ENCODE measurements at regions not wholly inside any gene's neighbourhood (a gene's known extent, or its start where the extent isn't known, plus 50 kb on each side); places are given as distances from the start of the nearest gene placed in this dataset.
A peak's percentile ranks its signal among the peaks of the same experiment; 100 is the strongest.
"Not testable (repeated sequence)": the region's sequence is repeated elsewhere in the genome, so short reads cannot be mapped to it uniquely, and the experiment has no call there.

- DNase-seq, result not testable (repeated sequence)
These were observed 51.1 kb upstream of the BNC1 start for GRCh38 chr15:83335542-83335941.

DNA sequence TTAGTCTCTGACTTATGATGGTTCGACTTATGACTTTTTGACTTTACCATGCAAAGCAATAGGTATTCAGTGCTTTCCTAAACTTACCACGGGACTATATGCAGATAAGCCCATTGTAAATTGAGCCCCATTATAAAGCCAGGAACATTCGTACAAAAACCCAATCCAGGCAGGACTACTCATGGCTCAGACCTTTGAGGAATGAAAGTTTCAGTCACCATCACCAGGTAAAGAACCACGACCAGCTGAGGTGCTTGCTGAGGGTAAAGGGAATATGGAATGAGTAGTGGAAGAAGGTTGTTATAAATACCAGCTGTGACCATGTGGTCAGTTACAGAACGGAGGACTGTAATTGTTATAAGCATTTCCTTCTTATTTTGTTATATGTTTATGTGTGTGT lies 54.9 kb upstream of the BNC1 start:
- DNase-seq, result no peak

- DNase-seq, result no peak
These were observed 55.6 kb upstream of the BNC1 start for GRCh38 chr15:83340087-83340486.

DNA sequence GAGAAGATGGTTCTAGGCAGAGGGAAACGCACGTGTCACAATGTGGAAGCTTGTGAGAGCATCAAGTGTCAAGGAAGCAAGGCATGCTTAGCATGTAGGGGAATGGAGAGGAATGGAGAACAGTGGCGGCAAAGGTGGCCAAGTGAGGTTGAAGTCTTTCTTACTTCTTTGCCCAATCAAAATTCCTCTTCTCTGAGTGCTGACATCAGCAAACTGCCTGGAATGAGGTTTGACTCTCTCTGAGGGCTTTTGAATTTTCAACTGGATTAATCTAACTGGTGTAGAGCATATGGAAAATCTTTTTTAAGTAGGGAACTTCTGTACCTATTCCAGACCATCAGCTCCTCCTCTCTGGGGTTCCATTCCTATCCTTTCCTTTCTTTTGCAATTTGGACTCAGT lies 61.9 kb upstream of the BNC1 start:
- no peak for DNase-seq

DNA sequence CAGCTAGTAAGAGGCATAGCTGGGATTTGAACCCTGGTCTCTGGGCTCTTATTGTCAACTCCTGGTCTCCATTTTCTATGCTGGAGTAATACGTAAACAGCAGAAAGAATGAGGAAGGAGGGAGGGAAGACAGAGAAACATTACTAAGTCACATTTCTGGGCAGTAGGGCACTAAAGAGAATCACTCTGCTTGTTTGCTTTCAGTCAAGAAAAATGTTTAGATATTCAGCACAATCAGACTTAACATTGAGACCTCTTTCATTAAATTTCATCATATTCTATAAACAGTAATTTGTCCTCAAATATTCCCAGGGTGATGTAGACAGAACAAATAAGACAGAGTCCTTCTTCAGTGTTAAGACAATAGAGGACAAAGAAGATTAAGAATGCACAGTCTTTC lies 67.7 kb upstream of the BNC1 start:
- no peak for DNase-seq

- DNase-seq, result no peak
These were observed 72.3 kb upstream of the BNC1 start for GRCh38 chr15:83356501-83357399.

DNA sequence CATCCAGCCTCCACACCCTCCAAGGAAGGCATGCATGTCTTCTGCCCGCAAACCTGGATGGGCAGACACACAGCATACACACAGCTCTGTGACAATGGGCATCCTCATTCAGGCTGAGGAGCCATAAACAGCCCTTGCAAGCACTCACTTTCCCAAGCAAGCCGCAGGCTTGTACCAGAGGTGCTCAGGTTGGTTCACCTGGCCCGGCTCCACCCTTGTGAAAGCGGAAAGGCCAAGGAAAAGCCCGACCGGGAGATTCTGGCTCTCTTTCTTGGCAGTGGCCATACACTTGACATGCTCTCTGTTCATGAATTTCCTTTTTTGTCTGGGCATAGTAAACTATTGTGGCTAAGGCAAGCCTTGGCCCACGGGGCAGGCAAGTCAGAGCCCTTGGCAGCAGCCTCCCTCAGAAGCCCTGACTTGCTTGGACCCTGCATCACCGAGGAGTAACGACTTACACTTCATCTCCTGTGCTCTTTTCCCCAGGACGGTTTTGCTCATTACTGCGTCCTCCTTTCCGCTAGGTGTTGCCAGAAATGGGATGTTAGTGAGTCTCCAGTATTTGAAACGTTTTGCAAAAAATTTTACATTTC lies 74.6 kb upstream of the BNC1 start:
- DNase-seq, result no peak

DNA sequence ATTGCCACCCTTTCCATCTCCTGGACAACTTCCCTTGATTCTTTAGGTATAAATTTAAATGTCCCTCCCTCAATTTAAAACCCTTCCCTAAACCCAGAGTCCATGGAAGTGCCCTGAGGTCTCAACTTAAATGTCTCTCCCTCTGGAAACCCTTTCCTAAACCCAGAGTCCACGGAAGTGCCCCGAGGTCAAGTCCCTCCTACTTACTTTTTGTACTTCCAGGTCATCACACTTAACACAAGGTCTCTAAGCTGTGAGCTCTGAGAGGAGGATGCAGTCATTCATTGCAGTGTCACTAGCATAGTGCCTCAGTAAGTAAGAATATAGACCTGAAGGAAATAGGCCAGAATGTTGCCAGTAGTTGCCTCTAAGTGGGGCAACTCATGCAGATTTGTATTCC lies 78.2 kb upstream of the BNC1 start:
- DNase-seq, result no peak

DNA sequence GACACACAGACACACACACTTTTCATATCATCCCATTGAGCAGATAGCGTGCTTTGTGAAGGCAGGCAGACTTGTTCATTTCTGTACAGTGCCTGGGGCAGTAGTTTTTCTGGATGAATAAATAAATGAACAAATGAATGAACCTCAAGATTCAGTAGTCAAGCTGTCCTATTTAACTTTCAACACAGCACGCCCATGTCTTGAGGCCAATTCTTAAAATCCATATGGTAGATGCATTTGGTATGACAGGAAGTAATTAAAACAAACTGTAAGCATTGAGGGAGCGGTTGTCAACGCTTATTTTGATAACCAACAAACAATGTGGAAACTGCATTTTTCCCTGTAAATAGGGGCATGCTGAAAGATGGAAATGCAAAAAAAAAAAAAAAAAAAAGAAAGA lies 80.0 kb upstream of the BNC1 start:
- no peak for DNase-seq

- no peak for DNase-seq
These were observed 81.0 kb upstream of the BNC1 start for GRCh38 chr15:83365370-83365938.

DNA sequence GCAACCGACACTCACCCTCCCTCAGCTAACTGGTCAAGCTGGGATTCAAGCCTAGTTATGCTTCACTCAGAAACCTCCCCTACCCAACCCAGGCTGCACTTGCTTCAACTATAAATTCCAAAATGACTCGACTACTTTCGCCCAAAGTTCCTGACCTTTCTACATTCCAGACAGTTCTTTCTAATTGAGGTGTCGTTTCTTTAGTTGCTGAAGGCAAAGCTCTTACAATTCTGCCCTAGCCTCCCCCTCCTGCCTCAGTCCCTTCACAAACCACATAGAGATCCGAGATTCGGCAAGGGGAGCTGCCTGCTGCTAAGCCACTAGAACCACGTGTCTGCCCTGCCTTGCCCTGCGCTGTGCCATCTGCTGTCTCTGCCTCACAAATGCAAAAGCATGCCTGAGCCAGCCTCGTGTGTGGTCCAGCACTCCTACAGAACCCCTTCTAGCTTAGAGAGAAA lies 74.7 kb upstream of the SH3GL3 start:
- no peak for DNase-seq

- no peak for DNase-seq
These were observed 68.1 kb upstream of the SH3GL3 start for GRCh38 chr15:83378921-83379578.

DNA sequence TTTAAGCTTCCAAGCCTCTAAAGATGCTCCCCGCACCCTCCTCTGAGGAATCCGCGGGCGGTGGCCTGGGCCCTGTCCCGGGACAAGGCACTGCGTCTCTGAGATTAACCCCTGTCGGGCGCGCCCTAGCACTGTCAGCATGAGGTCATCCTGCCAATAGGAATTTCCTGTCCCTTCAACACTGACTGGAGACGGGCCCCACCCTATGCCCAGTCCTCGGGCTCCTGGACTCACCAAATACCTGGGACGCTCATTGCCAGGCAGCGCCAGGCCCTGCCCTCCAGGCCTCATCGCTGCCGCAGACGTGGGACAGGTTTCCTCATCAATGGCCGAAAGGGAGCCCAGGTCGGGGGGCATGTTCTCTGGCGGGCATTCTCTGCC lies 67.6 kb upstream of the SH3GL3 start:
- DNase-seq, result no peak

DNA sequence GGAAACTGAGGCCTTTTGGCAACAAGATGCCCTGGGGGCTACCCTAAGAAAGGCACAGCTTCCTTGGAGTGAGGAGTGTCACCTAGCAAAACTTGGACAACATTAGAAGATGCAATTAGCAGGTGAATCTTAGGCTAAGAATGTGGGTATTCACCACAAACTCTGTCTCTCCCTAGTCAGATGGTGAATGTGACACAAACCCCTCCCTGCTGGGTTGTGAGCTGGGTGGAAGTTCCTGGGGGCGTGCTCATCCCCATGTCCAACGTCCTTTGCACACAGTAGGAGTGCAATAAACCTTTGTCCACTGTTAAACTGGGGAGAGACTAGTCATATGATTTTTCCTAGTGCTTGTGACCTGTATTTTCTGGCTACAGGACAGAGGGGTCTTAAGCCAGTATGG lies 67.1 kb upstream of the SH3GL3 start:
- no peak for DNase-seq

DNA sequence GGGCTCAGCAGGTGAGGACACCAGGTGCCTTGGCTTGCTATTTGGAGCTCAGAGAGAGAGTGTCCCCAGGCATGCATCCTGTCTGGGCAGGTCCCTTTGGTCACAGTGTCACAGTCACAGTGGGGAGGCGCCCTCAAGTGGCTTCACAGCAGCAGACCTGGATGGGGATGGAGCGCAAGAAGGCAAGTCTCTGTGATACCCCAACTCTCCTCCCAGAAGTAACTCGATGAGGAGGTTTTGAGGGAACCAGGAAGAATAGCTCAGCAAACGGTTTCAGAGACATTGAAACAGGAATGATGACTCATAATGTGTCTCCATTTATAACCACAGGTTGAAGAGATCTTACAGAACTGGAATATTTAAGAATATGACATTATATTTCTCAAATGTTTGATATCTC lies 66.5 kb upstream of the SH3GL3 start:
- DNase-seq, result peak; percentile 42

GRCh38 chr15:83383608-83384139 lies 63.5 kb upstream of the SH3GL3 start:
- DNase-seq, result not testable (repeated sequence)

DNA sequence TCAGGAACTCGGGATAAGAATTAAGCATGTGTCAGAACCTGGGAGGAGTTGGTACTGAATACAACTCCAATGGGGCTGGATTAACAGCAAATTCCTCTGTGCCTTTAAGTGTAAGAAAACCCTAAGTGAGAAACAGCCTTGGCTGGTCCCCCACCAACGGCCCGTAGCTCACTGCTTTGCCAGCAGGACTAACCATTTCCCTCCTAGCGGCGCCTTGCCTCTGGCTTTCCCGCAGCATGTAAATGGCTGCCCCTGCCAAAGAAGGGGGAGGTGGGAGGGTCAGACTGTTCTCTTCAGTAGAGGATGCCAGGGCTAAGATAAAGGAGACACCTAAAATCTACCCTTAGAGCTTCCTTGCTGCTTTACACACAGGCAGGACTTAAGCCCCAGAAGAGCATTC lies 51.0 kb upstream of the SH3GL3 start:
- DNase-seq, result no peak

All from hematopoietic multipotent progenitor cell treated with erythropoietin and hydrocortisone succinate and interleukin-3 and kit ligand, for 8 days (in vitro differentiated cells).